Adrenal gland (tissue), 9 donors: ENCODE measurements at regions not wholly inside any gene's neighbourhood (a gene's known extent, or its start where the extent isn't known, plus 50 kb on each side); places are given as distances from the start of the nearest gene placed in this dataset.

ENCODE experiments used
- DNase-seq, 7 donors: peaks; one replicate each; pipeline ENCODE4 v3.0.0-alpha.2; 2019 to 2020
- H3K27ac ChIP-seq, 5 donors: fragments of 200-600 bp; sonication (generic) in 4 of 5; 1 replicate in 3 of 5; 2 replicates in 2 of 5; pipeline versions ENCODE4 v1.5.1 to v1.8.0; 2016 to 2020; ENCODE audit warnings: mild to moderate bottlenecking in 1 of 5
- H3K27me3 ChIP-seq: fragments of 200-600 bp; 2 replicates; pipeline ENCODE4 v1.8.0; 2021
- H3K36me3 ChIP-seq, 2 donors: fragments of 200-600 bp; replicated peaks in 1 of 2; 1 replicate in 1 of 2; 2 replicates in 1 of 2; pipeline versions ENCODE4 v1.5.1 to v1.8.0; 2018 to 2022
- H3K4me1 ChIP-seq, 2 donors: fragments of 200-600 bp; replicated peaks in 1 of 2; 1 replicate in 1 of 2; 2 replicates in 1 of 2; pipeline versions ENCODE4 v1.5.1 to v1.8.0; 2018 to 2021
- H3K4me3 ChIP-seq, 4 donors: fragments of 200-600 bp; sonication (generic) in 3 of 4; one replicate each; pipeline ENCODE4 v1.5.1; 2016 to 2018
- H3K9me3 ChIP-seq, 3 donors: fragments of 200-600 bp; sonication (generic) in 1 of 3; replicated peaks in 1 of 3; 1 replicate in 2 of 3; 2 replicates in 1 of 3; pipeline versions ENCODE4 v1.5.1 to v1.8.0; 2016 to 2021
- CTCF ChIP-seq, 6 experiments: fragments of 450-650 bp in 4 of 6; fragments of 200-600 bp in 2 of 6; sonication (generic) in 1 of 6; IDR thresholded peaks; 1 replicate in 5 of 6; 2 replicates in 1 of 6; pipeline versions ENCODE4 v1.5.1 to v1.8.0; 2016 to 2021; ENCODE audit warnings: antibody characterized with exemption in 6 of 6, mild to moderate bottlenecking in 2 of 6, moderate library complexity in 1 of 6
- POLR2A ChIP-seq, 2 donors: fragments of 450-650 bp; IDR thresholded peaks; one replicate each; pipeline ENCODE4 v1.6.1; 2017; ENCODE audit warnings: antibody characterized with exemption in 2 of 2, mild to moderate bottlenecking in 2 of 2, moderate library complexity in 1 of 2
- WGBS, 4 donors: extraction: QIAGEN DNeasy Blood & Tissue Kit in 2 of 4; methylation state at CpG; one replicate each; pipeline versions ENCODE4 v1.1.5 to v1.1.7; 2013 to 2017; 5-methylcytosine and 5-hydroxymethylcytosine counted together
- intact Hi-C, 2 donors: fragments of 100-400 bp; cut with DNase I; formaldehyde crosslinking; loops; one replicate each; pipeline versions ENCODE4 v1.14.1 to v1.15.0; 2022 to 2023
- donor health status: healthy with polysubstance abuse.
- donor health status: Bipolar disorder and iron deficiency.
- donor health status: DM: yes; HTN: yes; CAD: no.
- donor health status: DM: no; HTN: no; CAD: no.
- donor health status: DM: no; HTN: no; CAD: no.

- no peaks in the 10 kb centered on the region for H3K36me3 ChIP-seq
- no peak overlapping the region for H3K27ac ChIP-seq
- 52 to 63% (median 56%) methylated on average over 2 of the region's 2 CpGs for WGBS, 4 donors
- H3K4me1 ChIP-seq, result no peaks in the 10 kb centered on the region
- H3K4me3 ChIP-seq, result no peak overlapping the region
- no peak for DNase-seq
- H3K9me3 ChIP-seq, result no peaks in the 10 kb centered on the region
- intact Hi-C loops, result no loop called here
- no peaks in the 10 kb centered on the region for H3K27me3 ChIP-seq
- TF ChIP-seq CTCF (IDR thresholded peaks at IDR 0.05) (no peak), POLR2A (IDR thresholded peaks at IDR 0.05) (no peak)
Observed at GRCh38 chr3:86239946-86240345, 751.0 kb downstream of the VGLL3 start.

GRCh38 chr3:86234506-86235254 is 756.3 kb downstream of the VGLL3 start:
- WGBS, 4 donors, result 62 to 69% (median 64%) methylated on average over 5 of the region's 5 CpGs
- intact Hi-C loops, result no loop called here
- Histone ChIP-seq H3K27me3 (no peaks in the 10 kb centered on the region), H3K27ac (no peak overlapping the region), H3K4me3 (no peak overlapping the region), H3K9me3 (no peaks in the 10 kb centered on the region), H3K36me3 (no peaks in the 10 kb centered on the region), H3K4me1 (no peaks in the 10 kb centered on the region)
- DNase-seq, result no peak
- no peak for TF ChIP-seq CTCF (IDR thresholded peaks at IDR 0.05)
- TF ChIP-seq POLR2A (IDR thresholded peaks at IDR 0.05), result no peak

DNA sequence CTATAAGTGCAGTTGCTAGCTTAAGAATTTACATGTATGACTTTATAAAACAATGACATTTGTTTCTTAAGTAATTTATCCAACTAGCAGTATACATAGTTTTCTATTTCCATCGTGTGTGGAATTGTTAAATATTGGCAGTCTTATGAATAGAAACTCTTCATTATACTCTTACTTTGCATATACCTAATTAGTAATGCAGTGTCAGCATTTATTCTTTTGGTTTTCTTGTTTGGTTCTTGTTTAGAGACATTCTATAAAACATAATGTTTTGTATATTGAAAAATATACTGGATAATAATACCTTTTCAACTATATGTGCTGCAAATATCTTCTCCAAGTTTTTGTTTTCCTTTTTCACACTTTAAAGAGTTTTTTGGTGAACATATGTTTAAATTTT is 760.2 kb downstream of the VGLL3 start:
- H3K27ac ChIP-seq, result no peak overlapping the region
- no peaks in the 10 kb centered on the region for H3K4me1 ChIP-seq
- WGBS, 4 donors, result 63 to 69% (median 63%) methylated on average over 1 of the region's 1 CpG
- no peak for TF ChIP-seq CTCF (IDR thresholded peaks at IDR 0.05)
- TF ChIP-seq POLR2A (IDR thresholded peaks at IDR 0.05), result no peak
- DNase-seq, result no peak
- intact Hi-C loops, result no loop called here
- H3K36me3 ChIP-seq, result no peaks in the 10 kb centered on the region
- H3K9me3 ChIP-seq, result no peaks in the 10 kb centered on the region
- H3K4me3 ChIP-seq, result no peak overlapping the region
- no peaks in the 10 kb centered on the region for H3K27me3 ChIP-seq

GRCh38 chr3:86229775-86230094 is 761.2 kb downstream of the VGLL3 start:
- H3K27ac ChIP-seq, result no peak overlapping the region
- no peaks in the 10 kb centered on the region for H3K9me3 ChIP-seq
- H3K36me3 ChIP-seq, result no peaks in the 10 kb centered on the region

More at GRCh38 chr3:86229775-86230094, 761.2 kb downstream of the VGLL3 start:
- 62 to 73% (median 68%) methylated on average over 2 of the region's 2 CpGs for WGBS, 4 donors
- no peak overlapping the region for H3K4me3 ChIP-seq
- H3K27me3 ChIP-seq, result no peaks in the 10 kb centered on the region
- H3K4me1 ChIP-seq, result no peaks in the 10 kb centered on the region
- TF ChIP-seq CTCF (IDR thresholded peaks at IDR 0.05) (no peak), POLR2A (IDR thresholded peaks at IDR 0.05) (no peak)
- intact Hi-C loops, result no loop called here
- no peak for DNase-seq
